ENCODE measurements at regions not wholly inside any gene's neighbourhood (a gene's known extent, or its start where the extent isn't known, plus 50 kb on each side); places are given as distances from the start of the nearest gene placed in this dataset.
A peak's percentile ranks its signal among the peaks of the same experiment; 100 is the strongest.

DNA sequence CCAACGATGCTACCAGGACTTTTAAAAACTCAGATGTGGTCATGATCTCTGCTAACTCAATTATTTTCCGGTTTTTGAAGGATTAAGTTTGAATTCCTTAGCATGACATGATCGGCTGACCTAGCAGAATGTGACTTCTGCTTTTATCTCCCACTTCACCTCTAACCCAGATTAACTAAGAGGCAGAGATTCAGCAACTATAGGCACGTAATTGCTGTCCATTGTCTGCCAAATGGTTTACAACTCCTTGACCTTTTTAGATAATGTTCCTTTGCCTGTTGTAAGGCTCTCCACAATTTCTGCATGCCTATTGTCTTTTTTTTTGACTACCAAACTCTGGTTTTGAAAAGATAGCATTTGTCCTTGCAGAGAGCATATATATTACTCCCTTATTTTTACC, 268.2 kb downstream of the BRINP1 start:
- Histone ChIP-seq H3K79me2 (ENCODE audit: low read depth) (no peaks in the 10 kb centered on the region), H3K27me3 (no peaks in the 10 kb centered on the region), H3K36me3 (no peaks in the 10 kb centered on the region), H2AFZ (replicated peaks) (no peak overlapping the region), H3K27ac (no peak overlapping the region), H3K4me3 (no peak overlapping the region), H3K4me2 (no peak overlapping the region), H4K20me1 (ENCODE audit: low read depth) (no peaks in the 10 kb centered on the region), H3K9me3 (ENCODE audit: low read depth) (no peaks in the 10 kb centered on the region), H3K4me1 (peaks cover 8% of the 10 kb centered on the region), H3K9ac (no peak overlapping the region), H3F3A (ENCODE audit: low read depth) (no peaks in the 10 kb centered on the region)
- Mint-ChIP-seq H3K4me3 (no peak overlapping the region), H3K36me3 (no peaks in the 10 kb centered on the region), H3K27ac (no peak overlapping the region), H3K4me1 (peaks cover 6% of the 10 kb centered on the region), H3K27me3 (ENCODE audit: insufficient read depth, low read depth) (no peaks in the 10 kb centered on the region), H3K9me3 (peaks cover 2% of the 10 kb centered on the region)
- DNase-seq (ENCODE audit: low spot score), result peak; percentile 7
- TF ChIP-seq EZH2phosphoT487 (IDR thresholded peaks at IDR 0.05) (no peak), EZH2 (IDR thresholded peaks at IDR 0.05) (no peak)
- TF ChIP-seq, protein P1, sequence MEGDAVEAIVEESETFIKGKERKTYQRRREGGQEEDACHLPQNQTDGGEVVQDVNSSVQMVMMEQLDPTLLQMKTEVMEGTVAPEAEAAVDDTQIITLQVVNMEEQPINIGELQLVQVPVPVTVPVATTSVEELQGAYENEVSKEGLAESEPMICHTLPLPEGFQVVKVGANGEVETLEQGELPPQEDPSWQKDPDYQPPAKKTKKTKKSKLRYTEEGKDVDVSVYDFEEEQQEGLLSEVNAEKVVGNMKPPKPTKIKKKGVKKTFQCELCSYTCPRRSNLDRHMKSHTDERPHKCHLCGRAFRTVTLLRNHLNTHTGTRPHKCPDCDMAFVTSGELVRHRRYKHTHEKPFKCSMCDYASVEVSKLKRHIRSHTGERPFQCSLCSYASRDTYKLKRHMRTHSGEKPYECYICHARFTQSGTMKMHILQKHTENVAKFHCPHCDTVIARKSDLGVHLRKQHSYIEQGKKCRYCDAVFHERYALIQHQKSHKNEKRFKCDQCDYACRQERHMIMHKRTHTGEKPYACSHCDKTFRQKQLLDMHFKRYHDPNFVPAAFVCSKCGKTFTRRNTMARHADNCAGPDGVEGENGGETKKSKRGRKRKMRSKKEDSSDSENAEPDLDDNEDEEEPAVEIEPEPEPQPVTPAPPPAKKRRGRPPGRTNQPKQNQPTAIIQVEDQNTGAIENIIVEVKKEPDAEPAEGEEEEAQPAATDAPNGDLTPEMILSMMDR (IDR thresholded peaks at IDR 0.05), result no peak

DNA sequence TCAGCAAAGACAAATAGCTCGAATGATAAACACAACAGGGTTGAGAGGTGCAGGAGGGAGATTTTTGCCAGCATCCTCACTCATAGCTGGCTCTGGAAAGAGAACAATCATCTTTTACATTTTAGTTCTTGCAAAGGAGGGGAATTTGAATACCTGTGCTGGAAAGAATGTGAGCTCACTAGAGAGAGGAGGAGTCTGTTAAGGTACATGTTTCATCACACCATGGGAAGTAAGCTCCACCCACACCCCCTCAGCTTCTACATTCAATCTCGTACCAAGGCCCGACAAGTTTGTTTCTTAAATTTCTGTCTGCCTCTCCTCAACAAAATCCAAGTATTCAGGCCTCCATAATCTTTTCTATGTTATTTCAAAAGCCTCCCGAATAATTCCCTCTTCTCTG, 254.6 kb downstream of the BRINP1 start:
- Histone ChIP-seq H3K9ac (no peak overlapping the region), H3K27me3 (no peaks in the 10 kb centered on the region), H3K4me2 (no peak overlapping the region), H3F3A (ENCODE audit: low read depth) (no peaks in the 10 kb centered on the region), H3K36me3 (no peaks in the 10 kb centered on the region), H4K20me1 (ENCODE audit: low read depth) (no peaks in the 10 kb centered on the region), H3K79me2 (ENCODE audit: low read depth) (no peaks in the 10 kb centered on the region), H3K4me1 (no peaks in the 10 kb centered on the region), H3K27ac (no peak overlapping the region), H3K9me3 (ENCODE audit: low read depth) (no peaks in the 10 kb centered on the region), H3K4me3 (no peak overlapping the region), H2AFZ (replicated peaks) (peak overlapping the region; percentile 12)
- no peaks in the 10 kb centered on the region for H3K4me1 Mint-ChIP-seq
- H3K36me3 Mint-ChIP-seq, result no peaks in the 10 kb centered on the region
- no peaks in the 10 kb centered on the region for H3K9me3 Mint-ChIP-seq
- H3K27me3 Mint-ChIP-seq (ENCODE audit: insufficient read depth, low read depth), result no peaks in the 10 kb centered on the region
- TF ChIP-seq EZH2 (IDR thresholded peaks at IDR 0.05) (no peak), EZH2phosphoT487 (IDR thresholded peaks at IDR 0.05) (no peak)
- TF ChIP-seq, protein P1 (IDR thresholded peaks at IDR 0.05), result no peak
- no peak overlapping the region for H3K4me3 Mint-ChIP-seq
- H3K27ac Mint-ChIP-seq, result no peak overlapping the region
- no peak for DNase-seq (ENCODE audit: low spot score)
